ENCODE measurements at regions not wholly inside any gene's neighbourhood (a gene's known extent, or its start where the extent isn't known, plus 50 kb on each side); places are given as distances from the start of the nearest gene placed in this dataset.

- TF ChIP-seq BCL6 (CRISPR knock-in tag; IDR thresholded peaks at IDR 0.05) (no peak), STAT5B (CRISPR knock-in tag; IDR thresholded peaks at IDR 0.05) (no peak), THAP7 (CRISPR knock-in tag; IDR thresholded peaks at IDR 0.05) (no peak), PATZ1 (CRISPR knock-in tag; IDR thresholded peaks at IDR 0.05) (no peak), ZBTB10 (CRISPR knock-in tag; IDR thresholded peaks at IDR 0.05; ENCODE audit: borderline replicate concordance) (no peak), HDAC1 (CRISPR knock-in tag; IDR thresholded peaks at IDR 0.05) (no peak), SP2 (CRISPR knock-in tag; IDR thresholded peaks at IDR 0.05) (no peak), ARID5B (CRISPR knock-in tag; IDR thresholded peaks at IDR 0.05) (no peak), PAXIP1 (CRISPR knock-in tag; conservative IDR thresholded peaks at IDR 0.05) (no peak), ZNF143 (CRISPR knock-in tag; IDR thresholded peaks at IDR 0.05) (no peak), ZNF644 (CRISPR knock-in tag; IDR thresholded peaks at IDR 0.05; ENCODE audit: low read depth) (no peak), ZNF788 (CRISPR knock-in tag; IDR thresholded peaks at IDR 0.05; ENCODE audit: borderline replicate concordance) (no peak), TCF7L2 (IDR thresholded peaks at IDR 0.05; ENCODE audit: low read depth, low read length) (no peak), MAFG (CRISPR knock-in tag; IDR thresholded peaks at IDR 0.05) (no peak), ZFP41 (CRISPR knock-in tag; IDR thresholded peaks at IDR 0.05; ENCODE audit: borderline replicate concordance) (no peak)
These were observed 186.4 kb downstream of the SEC14L1 start (continued) for GRCh38 chr17:77327181-77327565.

Measured in HepG2 (cell line).